Progenitor cell of endocrine pancreas (in vitro differentiated cells): ENCODE measurements at regions not wholly inside any gene's neighbourhood (a gene's known extent, or its start where the extent isn't known, plus 50 kb on each side); places are given as distances from the start of the nearest gene placed in this dataset.

Source experiments
- DNase-seq: peaks from one replicate; pipeline ENCODE4 v3.0.0; 2021; ENCODE audit warnings: low spot score; ENCODE audit not compliant: unreplicated experiment
- H3K27ac Mint-ChIP-seq: 2 replicates; pipeline ENCODE4 v1.8.0; 2021; ENCODE audit warnings: mild to moderate bottlenecking, moderate library complexity, mixed read lengths
- H3K27me3 Mint-ChIP-seq: 2 replicates; pipeline ENCODE4 v1.8.0; 2021; ENCODE audit warnings: mixed read lengths
- H3K36me3 Mint-ChIP-seq: 2 replicates; pipeline ENCODE4 v1.8.0; 2022; ENCODE audit warnings: mixed read lengths; ENCODE audit not compliant: insufficient read depth
- H3K4me1 Mint-ChIP-seq: 2 replicates; pipeline ENCODE4 v1.8.0; 2021; ENCODE audit warnings: low read depth, mixed read lengths
- H3K4me3 Mint-ChIP-seq: 2 replicates; pipeline ENCODE4 v1.8.0; 2021; ENCODE audit warnings: low read depth, mild to moderate bottlenecking, moderate library complexity, mixed read lengths
- H3K9me3 Mint-ChIP-seq: 2 replicates; pipeline ENCODE4 v1.8.0; 2021; ENCODE audit warnings: low read depth, mixed read lengths
- CTCF ChIP-seq: fragments of 200-600 bp; sonication (generic); IDR thresholded peaks from one replicate; pipeline ENCODE4 v1.5.0; 2021; ENCODE audit warnings: antibody characterized with exemption, mild to moderate bottlenecking; ENCODE audit not compliant: unreplicated experiment

- H3K27ac Mint-ChIP-seq: no peak overlapping the region
- H3K9me3 Mint-ChIP-seq: peaks cover 2% of the 10 kb centered on the region
- H3K36me3 Mint-ChIP-seq: peaks cover under 1% of the 10 kb centered on the region
- no peak for TF ChIP-seq CTCF
- no peak for DNase-seq
- H3K4me1 Mint-ChIP-seq: no peaks in the 10 kb centered on the region
- peaks cover 2% of the 10 kb centered on the region for H3K27me3 Mint-ChIP-seq
- H3K4me3 Mint-ChIP-seq: no peak overlapping the region
Measured at GRCh38 chr2:11065833-11066485, 89.3 kb upstream of the SLC66A3 start.

- H3K27ac Mint-ChIP-seq: no peak overlapping the region
- no peak overlapping the region for H3K4me3 Mint-ChIP-seq
Measured at GRCh38 chr2:11067221-11068078, 87.8 kb upstream of the SLC66A3 start.

GRCh38 chr2:11068079-11068741, 87.1 kb upstream of the SLC66A3 start:
- Mint-ChIP-seq H3K4me1 (peaks cover 3% of the 10 kb centered on the region), H3K27me3 (peaks cover 9% of the 10 kb centered on the region), H3K27ac (no peak overlapping the region), H3K4me3 (no peak overlapping the region), H3K9me3 (no peaks in the 10 kb centered on the region), H3K36me3 (no peaks in the 10 kb centered on the region)
- TF ChIP-seq CTCF: no peak
- DNase-seq: no peak

More at GRCh38 chr2:11067221-11068078, 87.8 kb upstream of the SLC66A3 start:
- Mint-ChIP-seq H3K27me3 (peaks cover 6% of the 10 kb centered on the region), H3K4me1 (no peaks in the 10 kb centered on the region), H3K36me3 (no peaks in the 10 kb centered on the region), H3K9me3 (no peaks in the 10 kb centered on the region)
- no peak for DNase-seq
- TF ChIP-seq CTCF: no peak

GRCh38 chr2:11068856-11069526, 86.3 kb upstream of the SLC66A3 start:
- H3K9me3 Mint-ChIP-seq: no peaks in the 10 kb centered on the region
- H3K4me3 Mint-ChIP-seq: no peak overlapping the region
- TF ChIP-seq CTCF: no peak
- H3K27ac Mint-ChIP-seq: no peak overlapping the region
- H3K36me3 Mint-ChIP-seq: no peaks in the 10 kb centered on the region
- peaks cover 9% of the 10 kb centered on the region for H3K27me3 Mint-ChIP-seq
- H3K4me1 Mint-ChIP-seq: peaks cover 3% of the 10 kb centered on the region
- no peak for DNase-seq
